Left renal pelvis (tissue), 4 donors: ENCODE measurements at regions not wholly inside any gene's neighbourhood (a gene's known extent, or its start where the extent isn't known, plus 50 kb on each side); places are given as distances from the start of the nearest gene placed in this dataset.

Source experiments
- DNase-seq, 4 donors: peaks; one replicate each; pipeline ENCODE4 v3.0.0-alpha.2; 2013; ENCODE audit warnings: low read depth in 4 of 4, low spot score in 3 of 4

- DNase-seq: no peak
Observed at GRCh38 chr14:51394804-51395203, 154.8 kb downstream of the TMX1 start.

- DNase-seq: no peak
Observed at GRCh38 chr14:51395361-51395849, 155.4 kb downstream of the TMX1 start.

GRCh38 chr14:51396222-51396815 lies 156.3 kb downstream of the TMX1 start:
- DNase-seq: no peak

GRCh38 chr14:51398898-51399297 lies 158.9 kb downstream of the TMX1 start:
- DNase-seq: no peak

- DNase-seq: no peak
Observed at GRCh38 chr14:51400139-51400538, 160.1 kb downstream of the TMX1 start.

GRCh38 chr14:51401272-51401671 lies 161.2 kb downstream of the TMX1 start:
- DNase-seq: no peak

- no peak for DNase-seq
Observed at GRCh38 chr14:51401756-51402155, 161.7 kb downstream of the TMX1 start.

GRCh38 chr14:51410897-51411296 lies 170.8 kb downstream of the TMX1 start:
- no peak for DNase-seq

GRCh38 chr14:51419685-51420084 lies 179.6 kb downstream of the TMX1 start:
- no peak for DNase-seq

- no peak for DNase-seq
Observed at GRCh38 chr14:51422704-51423103, 182.7 kb downstream of the TMX1 start.

- no peak for DNase-seq
Observed at GRCh38 chr14:51424041-51424440, 184.0 kb downstream of the TMX1 start.

GRCh38 chr14:51424561-51425251 lies 184.7 kb downstream of the TMX1 start:
- DNase-seq: peak in 2 of 4 donors; percentile 32 to 37

- DNase-seq: no peak
Observed at GRCh38 chr14:51428981-51429380, 188.9 kb downstream of the TMX1 start.

- DNase-seq: no peak
Observed at GRCh38 chr14:51430079-51430478, 190.0 kb downstream of the TMX1 start.

- no peak for DNase-seq
Observed at GRCh38 chr14:51430633-51431032, 190.6 kb downstream of the TMX1 start.

- no peak for DNase-seq
Observed at GRCh38 chr14:51431033-51431709, 191.1 kb downstream of the TMX1 start.

- DNase-seq: no peak
Observed at GRCh38 chr14:51431741-51432140, 191.7 kb downstream of the TMX1 start.

- no peak for DNase-seq
Observed at GRCh38 chr14:51432302-51432948, 192.4 kb downstream of the TMX1 start.

- no peak for DNase-seq
Observed at GRCh38 chr14:51436630-51437029, 196.6 kb downstream of the TMX1 start.

GRCh38 chr14:51439896-51440295 lies 199.8 kb downstream of the TMX1 start:
- no peak for DNase-seq

- no peak for DNase-seq
Observed at GRCh38 chr14:51441001-51441400, 201.0 kb downstream of the TMX1 start.
